GM18861 (cell line): ENCODE measurements at regions not wholly inside any gene's neighbourhood (a gene's known extent, or its start where the extent isn't known, plus 50 kb on each side); places are given as distances from the start of the nearest gene placed in this dataset.
A peak's percentile ranks its signal among the peaks of the same experiment; 100 is the strongest.

Experiments
- ATAC-seq: cut with Tn5 transposase; IDR thresholded peaks from one replicate; pipeline ENCODE4 v1.9.1; 2021; ENCODE audit not compliant: unreplicated experiment

- no peak for ATAC-seq
These were observed 338.0 kb downstream of the MAN2A1 start for GRCh38 chr5:110027527-110028322.

- no peak for ATAC-seq
These were observed 341.8 kb downstream of the MAN2A1 start for GRCh38 chr5:110031402-110032140.

- ATAC-seq, result no peak
These were observed 342.6 kb downstream of the MAN2A1 start for GRCh38 chr5:110032376-110032775.

GRCh38 chr5:110034056-110034600, 344.4 kb downstream of the MAN2A1 start:
- no peak for ATAC-seq

- no peak for ATAC-seq
These were observed 348.7 kb downstream of the MAN2A1 start for GRCh38 chr5:110038297-110038997.

- no peak for ATAC-seq
These were observed 350.5 kb downstream of the MAN2A1 start for GRCh38 chr5:110040178-110040577.

- no peak for ATAC-seq
These were observed 353.3 kb downstream of the MAN2A1 start for GRCh38 chr5:110043025-110043424.

GRCh38 chr5:110045158-110045557, 355.4 kb downstream of the MAN2A1 start:
- ATAC-seq, result no peak

GRCh38 chr5:110048491-110048890, 358.8 kb downstream of the MAN2A1 start:
- ATAC-seq, result no peak

GRCh38 chr5:110049816-110050215, 360.1 kb downstream of the MAN2A1 start:
- no peak for ATAC-seq

- ATAC-seq, result no peak
These were observed 361.1 kb downstream of the MAN2A1 start for GRCh38 chr5:110050640-110051345.

- ATAC-seq, result no peak
These were observed 363.5 kb downstream of the MAN2A1 start for GRCh38 chr5:110053205-110053604.

GRCh38 chr5:110053824-110054223, 364.1 kb downstream of the MAN2A1 start:
- peak; percentile 14 for ATAC-seq

- peak; percentile 95 for ATAC-seq
These were observed 364.5 kb downstream of the MAN2A1 start for GRCh38 chr5:110054240-110054639.

- ATAC-seq, result no peak
These were observed 365.6 kb downstream of the MAN2A1 start for GRCh38 chr5:110055302-110055701.

- ATAC-seq, result no peak
These were observed 366.9 kb downstream of the MAN2A1 start for GRCh38 chr5:110056580-110057114.

- no peak for ATAC-seq
These were observed 368.4 kb downstream of the MAN2A1 start for GRCh38 chr5:110058175-110058574.

GRCh38 chr5:110062246-110062645, 372.5 kb downstream of the MAN2A1 start:
- no peak for ATAC-seq

GRCh38 chr5:110063640-110064602, 374.2 kb downstream of the MAN2A1 start:
- ATAC-seq, result no peak
